B cell (primary cell): ENCODE measurements at regions not wholly inside any gene's neighbourhood (a gene's known extent, or its start where the extent isn't known, plus 50 kb on each side); places are given as distances from the start of the nearest gene placed in this dataset.
"Not testable (repeated sequence)": the region's sequence is repeated elsewhere in the genome, so short reads cannot be mapped to it uniquely, and the experiment has no call there.

ENCODE experiments used
- EZH2 ChIP-seq: IDR thresholded peaks from 2 replicates; pipeline ENCODE4 v1.6.1; 2012; ENCODE audit warnings: borderline replicate concordance, low read depth, mild to moderate bottlenecking, moderate library complexity, low read length; ENCODE audit not compliant: insufficient read depth, poor library complexity, severe bottlenecking
- TF ChIP-seq, protein P1 (sequence below): fragments of 200-600 bp; IDR thresholded peaks from one replicate; pipeline ENCODE4 v1.8.0; 2022; ENCODE audit warnings: antibody characterized with exemption, mild to moderate bottlenecking

- TF ChIP-seq, protein P1, sequence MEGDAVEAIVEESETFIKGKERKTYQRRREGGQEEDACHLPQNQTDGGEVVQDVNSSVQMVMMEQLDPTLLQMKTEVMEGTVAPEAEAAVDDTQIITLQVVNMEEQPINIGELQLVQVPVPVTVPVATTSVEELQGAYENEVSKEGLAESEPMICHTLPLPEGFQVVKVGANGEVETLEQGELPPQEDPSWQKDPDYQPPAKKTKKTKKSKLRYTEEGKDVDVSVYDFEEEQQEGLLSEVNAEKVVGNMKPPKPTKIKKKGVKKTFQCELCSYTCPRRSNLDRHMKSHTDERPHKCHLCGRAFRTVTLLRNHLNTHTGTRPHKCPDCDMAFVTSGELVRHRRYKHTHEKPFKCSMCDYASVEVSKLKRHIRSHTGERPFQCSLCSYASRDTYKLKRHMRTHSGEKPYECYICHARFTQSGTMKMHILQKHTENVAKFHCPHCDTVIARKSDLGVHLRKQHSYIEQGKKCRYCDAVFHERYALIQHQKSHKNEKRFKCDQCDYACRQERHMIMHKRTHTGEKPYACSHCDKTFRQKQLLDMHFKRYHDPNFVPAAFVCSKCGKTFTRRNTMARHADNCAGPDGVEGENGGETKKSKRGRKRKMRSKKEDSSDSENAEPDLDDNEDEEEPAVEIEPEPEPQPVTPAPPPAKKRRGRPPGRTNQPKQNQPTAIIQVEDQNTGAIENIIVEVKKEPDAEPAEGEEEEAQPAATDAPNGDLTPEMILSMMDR = not testable (repeated sequence)
- TF ChIP-seq EZH2 = not testable (repeated sequence)
These were observed 666.5 kb downstream of the TDRD15 start for GRCh38 chr2:21790311-21790710.
